DMS 273 treated with DMSO at 0.1 percent for 48 hours (cell line): ENCODE measurements at regions not wholly inside any gene's neighbourhood (a gene's known extent, or its start where the extent isn't known, plus 50 kb on each side); places are given as distances from the start of the nearest gene placed in this dataset.
"Not testable (repeated sequence)": the region's sequence is repeated elsewhere in the genome, so short reads cannot be mapped to it uniquely, and the experiment has no call there.

Experiments
- DNase-seq: peaks from one replicate; lab custom pipeline; 2025; lab: John Stamatoyannopoulos, UW

DNA sequence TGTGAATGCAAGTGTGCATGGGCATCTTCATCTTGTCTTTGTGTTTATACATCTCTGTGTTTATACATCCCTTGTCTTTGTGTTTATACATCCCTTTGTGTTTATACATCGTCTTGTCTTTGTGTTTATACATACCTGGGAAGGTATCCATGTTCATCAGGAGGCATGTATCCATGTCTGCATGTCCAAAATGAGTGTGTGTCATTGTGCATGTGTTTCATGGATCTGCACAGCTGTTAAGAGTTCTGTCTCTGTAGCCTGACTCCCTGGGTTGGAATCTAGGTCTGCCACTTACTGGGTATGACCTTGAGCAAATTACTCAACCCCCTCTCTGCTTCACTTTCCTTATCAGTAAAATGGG is 50.1 kb upstream of the SIRPA start:
- DNase-seq = no peak

DNA sequence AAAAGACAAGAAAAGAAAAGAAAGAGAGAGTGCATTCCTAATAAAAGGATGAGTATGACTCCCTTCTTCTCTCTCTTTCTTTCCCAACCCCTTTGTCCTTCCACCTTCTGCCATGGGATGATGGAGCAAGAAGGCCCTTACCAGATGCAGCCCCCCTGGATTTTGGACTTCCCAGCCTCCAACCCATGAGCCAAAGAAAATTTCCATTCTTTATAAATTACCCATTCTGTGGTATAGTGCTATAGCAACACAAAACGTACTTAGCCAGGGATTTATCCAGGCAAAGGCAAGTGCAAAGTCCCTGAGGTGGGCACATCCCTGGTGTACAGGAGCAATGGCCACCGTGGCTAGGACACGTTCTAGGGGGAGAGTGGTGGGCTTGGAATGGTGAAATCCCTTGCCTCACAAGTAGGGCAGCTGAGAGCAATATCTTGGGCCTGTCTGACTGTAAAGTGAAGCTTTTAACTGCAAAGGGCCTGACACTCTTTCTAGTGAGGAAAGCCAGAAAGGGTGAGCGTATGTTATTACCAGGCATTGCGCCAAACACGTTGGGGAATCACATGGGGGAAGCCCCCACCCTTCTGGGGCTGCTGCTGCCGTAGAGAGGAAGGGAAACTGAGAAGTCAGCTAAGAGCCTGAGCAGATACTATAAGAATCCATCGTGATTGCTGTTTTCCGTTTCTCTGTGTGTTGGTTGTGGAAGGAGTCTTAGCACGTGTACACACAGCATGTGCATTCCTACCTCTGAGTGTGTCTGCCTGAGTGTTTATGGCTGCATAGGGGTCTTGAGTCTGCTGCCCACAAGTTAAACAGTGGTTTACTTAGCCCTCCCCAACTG is 50.7 kb upstream of the SIRPA start:
- DNase-seq = peak; percentile 41

DNA sequence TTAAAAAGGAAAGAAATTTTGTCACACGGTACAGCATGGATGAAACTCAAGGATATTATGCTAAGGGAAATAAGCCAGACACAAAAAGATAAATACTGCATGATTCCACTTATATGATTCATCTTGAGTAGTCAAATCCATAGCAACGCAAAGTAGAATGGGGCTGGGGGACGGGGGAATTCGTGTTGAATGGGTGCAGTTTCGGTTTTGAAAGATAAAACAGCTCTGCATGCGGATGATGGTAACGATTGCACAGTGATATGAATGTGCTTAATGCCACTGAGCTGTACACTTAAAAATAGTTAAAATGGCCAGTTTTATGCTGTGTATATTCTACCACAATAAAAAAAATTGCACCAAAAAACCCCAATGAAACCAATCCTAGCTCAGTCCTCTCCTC is 52.9 kb upstream of the SIRPA start:
- no peak for DNase-seq

DNA sequence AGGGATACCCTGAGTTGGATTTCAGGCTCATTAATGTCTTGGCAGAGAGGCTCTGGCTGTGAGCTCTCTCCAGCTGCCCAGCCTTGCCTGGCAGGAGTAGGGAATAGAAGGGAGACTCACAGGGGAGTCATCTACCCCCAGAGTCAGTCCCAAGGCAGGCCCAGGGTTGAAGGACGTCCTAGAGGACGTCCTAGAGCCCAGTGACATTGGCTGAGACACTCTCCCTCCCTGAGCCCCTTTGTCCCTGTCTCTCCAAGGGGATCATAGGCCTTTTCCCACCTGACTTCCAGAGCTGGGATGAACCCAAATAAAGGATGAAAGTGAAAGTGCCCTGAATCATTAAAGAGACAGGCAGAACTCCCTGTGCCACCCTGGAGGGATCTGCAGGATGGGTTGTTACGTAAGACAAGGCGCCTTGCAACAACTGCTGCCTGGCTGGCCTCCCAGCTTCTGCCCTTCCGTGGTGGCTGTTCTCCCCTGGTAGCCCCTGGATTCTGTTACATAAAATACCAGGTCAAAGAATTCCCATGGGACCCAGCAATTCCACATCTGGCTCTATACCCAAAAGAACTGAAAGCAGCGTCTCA is 53.6 kb upstream of the SIRPA start:
- no peak for DNase-seq

DNA sequence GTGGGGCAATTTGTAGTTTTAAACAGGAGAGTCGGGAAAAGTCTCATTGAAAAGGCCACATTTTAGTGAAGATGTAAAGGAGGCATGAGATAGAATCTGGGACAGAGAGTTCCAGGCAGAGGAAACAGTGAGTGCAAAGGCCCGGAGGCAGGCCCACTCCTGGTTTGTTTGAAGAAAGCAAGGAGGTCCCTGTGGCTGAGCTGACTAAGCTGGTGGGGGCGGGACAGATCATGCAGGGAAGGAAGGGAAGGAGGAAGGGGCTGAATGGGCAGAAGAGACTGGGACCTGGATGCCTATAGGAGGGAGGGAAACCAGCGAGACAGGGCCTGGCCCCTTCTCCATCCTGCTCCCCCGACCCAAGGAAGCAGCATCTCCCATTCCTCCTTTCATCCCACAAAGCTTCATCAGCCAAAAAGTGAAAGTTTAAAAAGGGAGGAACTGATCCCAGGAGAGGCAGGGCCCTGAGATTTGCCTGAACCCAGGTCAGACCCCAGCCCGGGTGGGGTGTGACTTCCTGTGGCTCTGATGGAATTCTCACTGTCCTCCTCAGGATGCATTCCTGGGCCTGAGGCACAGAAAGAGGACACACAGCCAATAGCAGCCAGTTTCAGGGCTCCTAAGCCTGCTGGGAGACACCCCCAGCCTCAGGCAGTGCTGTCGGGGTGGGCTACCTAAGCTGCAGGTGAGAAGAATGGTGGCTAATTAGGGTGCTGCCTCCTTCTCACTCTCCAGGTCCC is 54.2 kb upstream of the SIRPA start:
- no peak for DNase-seq

DNA sequence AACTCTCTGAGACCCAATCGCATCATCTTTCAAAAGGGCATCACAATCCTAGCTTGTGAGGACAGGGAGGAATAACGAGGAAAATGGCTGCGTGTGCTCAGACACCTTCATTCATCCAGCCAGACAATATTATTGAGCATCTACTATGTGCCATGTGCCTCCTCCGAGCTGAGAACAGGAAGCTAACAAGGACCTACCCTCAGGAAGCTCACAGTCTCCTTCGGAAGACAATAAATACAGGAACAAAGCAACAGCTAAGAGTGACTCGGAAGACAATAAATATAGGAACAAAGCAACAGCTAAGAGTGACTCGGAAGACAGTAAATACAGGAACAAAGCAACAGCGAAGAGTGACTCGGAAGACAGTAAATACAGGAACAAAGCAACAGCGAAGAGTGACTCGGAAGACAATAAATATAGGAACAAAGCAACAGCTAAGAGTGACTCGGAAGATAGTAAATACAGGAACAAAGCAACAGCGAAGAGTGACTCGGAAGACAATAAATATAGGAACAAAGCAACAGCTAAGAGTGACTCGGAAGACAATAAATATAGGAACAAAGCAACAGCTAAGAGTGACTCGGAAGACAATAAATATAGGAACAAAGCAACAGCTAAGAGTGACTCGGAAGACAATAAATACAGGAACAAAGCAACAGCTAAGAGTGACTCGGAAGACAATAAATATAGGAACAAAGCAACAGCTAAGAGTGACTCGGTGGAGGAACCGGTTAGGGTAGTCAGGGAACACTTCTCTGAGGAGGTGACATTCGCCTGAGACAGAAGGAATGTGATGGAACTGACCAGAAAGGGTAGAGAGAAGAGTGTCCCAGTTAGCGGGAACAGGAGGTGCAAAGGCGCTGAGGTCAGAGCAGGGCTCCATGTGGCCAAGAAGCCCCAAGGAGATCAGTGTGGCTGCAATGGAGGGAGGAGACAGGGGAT is 55.6 kb upstream of the SIRPA start:
- DNase-seq = not testable (repeated sequence)

DNA sequence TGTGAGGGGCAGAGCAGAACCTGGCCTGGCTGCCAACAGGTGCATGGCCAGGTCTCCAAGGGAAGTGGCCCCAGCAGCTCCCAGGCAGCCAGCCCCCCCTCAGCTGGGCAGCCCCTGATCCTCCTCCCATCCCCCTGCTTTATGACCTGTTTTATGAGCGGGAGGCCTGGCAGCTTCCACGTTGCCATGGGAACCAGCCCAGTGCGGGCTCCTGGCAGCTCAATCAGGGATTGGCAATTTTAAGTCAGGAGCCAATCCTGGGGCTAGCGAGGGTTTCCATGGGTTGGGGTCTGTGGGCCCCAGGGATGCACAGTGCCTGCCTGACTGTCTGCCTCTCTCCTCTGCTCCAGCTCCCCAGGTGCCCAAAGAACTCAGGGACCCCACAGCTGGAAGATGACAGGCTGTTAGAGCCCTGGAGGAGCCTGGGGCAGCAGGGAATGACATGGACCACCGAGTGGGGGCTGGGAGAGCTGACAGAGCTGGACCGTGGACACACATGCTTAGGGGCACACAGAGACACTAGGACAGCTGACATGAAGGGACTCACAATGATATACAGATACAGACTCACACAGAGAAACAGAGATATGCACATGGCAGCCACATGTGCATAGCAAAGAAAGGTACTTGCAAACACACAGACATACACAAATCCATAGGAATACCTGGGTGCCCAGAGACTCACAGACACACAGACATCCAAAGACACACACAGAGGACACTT is 56.5 kb upstream of the SIRPA start:
- no peak for DNase-seq

DNA sequence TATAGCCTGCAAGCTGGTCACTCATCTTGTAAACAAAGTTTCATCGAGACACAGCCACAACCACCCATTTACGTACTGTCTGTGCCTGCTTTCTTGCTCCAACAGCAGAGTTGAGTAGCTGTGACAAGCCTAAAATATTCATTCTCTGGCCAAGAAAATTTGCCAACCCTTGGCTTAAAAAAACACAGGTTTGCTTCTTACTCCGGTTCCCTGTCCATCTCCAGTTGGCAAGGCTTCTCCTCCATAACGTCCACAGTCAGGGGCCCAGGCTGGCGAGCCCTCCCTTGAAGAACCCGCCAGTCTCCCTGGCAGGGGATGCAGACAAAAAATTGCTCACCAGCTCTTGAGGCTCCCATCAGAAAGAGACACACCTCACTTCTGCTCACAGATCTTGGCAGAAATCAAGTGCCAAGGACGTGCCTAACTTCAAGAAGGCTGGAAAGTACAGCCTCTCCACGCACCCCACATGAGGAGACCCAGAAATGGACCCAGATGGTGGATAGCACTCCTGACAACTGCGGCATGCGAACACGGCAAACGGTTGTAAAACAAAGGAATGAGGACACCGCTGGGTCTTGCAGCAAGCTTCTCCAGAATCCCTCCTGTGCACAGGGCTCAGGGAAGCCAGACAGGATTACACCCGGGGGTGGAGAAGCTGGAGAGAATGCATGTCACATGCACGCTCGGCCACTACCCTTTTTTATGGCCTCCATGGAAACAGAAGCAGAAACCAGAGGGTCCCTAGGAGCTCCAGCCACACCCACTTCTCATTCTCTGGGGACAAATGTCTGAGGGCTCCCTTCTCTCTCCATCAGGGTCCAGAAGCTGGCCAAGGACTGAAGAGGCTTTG is 59.8 kb upstream of the SIRPA start:
- DNase-seq = no peak

DNA sequence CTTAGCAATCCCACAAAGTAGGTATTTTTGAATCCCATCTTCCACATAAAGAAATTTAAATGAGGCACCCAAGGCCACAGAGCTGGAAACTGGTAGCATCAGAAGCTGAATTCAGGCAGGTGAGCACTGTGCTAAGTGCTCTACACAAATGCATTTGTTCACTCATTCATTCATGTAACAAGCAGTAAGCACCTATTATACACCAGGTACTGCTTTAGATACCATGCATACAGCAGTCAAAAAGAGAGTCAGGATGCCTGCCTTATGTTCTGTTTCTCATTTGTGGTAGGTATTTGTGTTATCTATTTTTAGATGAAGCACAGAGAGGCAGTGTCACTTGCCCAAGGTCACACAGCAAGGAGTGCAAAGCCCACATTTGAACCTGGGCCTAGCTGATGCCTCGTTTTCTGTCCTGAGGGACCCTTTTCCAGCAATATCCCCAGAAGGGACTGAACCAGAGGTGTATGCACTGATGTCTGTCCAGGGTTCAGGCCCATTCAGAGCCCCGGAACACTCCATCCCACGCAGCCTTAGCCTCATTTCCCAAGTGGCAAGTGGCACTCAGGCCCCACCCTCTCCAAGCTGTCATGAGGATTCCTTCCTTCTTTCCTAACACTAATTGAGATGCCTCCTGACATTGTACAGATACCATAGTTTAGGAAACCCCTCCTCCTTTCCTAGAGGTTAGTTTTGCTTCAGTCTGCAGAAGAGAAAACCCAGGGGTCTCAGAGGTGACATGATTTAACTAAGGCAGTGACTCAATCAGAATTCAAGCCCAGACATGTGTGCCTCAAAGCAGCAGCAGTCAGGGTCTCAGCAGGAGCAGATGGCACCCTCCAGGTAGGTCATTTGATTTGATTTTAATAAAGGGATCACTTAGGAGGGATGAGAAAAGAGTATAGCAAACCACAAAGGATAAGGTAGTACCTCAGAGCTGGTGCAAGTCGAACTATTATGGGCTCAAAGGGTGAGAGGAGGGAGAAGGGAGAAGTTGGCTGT is 61.2 kb upstream of the SIRPA start:
- no peak for DNase-seq

DNA sequence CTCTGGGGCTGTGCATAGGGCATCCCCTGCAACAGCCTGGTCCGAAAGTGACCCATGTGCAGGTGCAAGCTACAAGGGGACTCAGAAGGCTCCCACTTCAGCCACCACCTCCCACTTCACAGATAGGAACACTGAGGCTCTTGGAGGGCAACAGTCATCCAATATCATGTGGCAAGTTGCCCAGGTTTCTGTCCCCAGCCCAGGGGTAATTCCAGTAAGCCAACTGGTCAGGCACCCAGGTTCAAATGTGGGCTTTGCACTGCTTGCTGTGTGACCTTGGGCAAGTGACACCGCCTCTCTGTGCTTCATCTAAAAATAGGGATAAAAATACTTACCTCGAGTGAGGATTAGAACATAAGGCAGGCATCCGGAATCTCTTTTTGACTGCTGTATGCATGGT is 62.0 kb upstream of the SIRPA start:
- no peak for DNase-seq

DNA sequence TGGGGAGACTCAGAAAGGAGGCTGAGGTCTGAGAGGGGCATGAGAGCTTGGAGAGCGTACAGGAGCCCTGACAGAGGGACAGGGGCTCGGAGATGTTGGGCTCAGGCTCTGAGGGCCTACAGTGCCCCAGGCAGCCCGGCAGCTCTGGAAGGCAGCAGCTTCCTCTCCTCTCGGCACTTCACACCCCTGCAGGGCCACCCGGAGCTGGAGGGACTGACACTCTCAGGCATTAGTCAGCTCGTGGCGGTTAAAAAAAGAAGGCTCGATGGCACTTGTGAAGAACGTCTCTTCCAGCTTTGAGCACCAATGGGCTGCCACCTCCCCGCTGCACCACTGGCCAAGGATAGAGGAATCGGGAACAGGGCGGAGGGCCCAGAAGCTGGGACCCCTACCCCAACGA is 62.6 kb upstream of the SIRPA start:
- no peak for DNase-seq

DNA sequence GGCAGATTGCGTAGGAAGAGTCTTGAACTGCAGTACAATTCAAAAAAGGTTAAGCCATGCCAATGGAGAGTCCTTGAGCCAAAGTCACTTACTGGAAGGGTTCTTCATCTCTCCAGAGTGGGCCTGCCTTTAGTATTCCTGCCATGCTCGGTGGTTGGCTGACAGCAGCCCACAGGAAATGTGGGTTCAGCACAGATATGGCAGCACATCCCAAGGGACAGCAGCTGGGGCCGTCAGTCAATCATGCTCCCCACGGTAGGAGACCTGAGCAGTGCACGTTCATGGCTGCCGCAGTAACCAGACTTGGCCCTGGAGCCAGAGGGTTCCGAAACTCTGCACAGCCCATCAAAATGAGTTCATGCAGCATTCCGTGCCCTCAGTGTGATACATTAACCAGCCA is 63.6 kb upstream of the SIRPA start:
- no peak for DNase-seq

DNA sequence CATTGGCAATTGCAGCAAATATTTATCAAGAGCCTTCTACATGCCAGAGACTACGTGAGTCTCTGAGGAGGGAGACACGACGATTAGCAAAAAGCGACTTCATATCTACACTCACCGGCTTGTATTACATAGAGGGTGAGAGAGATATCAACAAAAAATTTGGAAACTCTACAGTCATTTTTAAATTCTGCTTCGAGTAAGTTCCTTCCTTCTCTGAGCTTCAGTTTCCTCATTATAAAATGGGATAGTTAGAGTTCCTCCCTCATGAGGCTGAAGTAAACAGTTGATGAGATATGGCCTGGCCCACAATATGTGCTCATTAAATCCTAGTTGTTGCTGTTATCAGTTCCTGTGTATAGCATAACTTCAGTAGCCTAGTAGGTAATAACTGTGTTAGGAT is 64.1 kb upstream of the SIRPA start:
- DNase-seq = no peak

DNA sequence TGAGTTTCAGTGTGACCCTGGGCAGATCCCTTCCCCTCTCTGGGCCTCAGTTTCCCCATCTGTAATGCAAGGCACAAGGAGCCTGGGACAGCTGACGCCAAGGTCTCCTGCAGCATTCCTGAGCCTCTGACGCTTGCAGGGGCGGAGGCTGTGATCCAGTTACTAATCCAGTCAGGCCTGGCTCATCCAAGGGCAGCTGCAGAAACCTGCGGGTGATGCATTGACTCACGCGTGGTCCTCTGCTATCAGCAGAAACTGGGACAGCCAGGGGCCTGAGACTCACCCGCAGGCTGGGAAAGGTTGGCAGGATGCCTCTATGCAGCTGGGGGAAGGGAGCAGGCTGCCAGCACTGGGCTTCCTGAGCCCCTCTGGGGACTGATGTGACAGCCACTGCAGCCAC is 65.0 kb upstream of the SIRPA start:
- no peak for DNase-seq

DNA sequence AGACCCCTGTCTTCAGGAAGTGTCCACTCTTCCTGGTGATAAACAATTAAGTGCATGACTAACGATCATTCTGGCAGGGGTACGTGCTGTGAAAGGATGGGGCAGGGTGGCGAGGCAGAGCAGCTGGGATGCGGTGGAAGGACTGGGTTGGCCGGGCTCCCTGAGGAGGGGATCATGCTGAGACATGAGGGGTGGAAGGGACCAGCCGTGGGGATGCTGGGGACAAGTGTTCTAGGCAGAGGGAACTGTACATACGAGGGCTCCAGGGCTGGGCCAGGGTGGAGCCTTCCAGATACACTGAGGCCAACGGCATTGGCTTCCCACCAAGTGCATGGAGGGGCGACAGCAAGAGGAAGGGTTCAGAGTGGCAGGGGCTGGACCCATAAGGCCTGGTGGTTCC is 65.7 kb upstream of the SIRPA start:
- no peak for DNase-seq

DNA sequence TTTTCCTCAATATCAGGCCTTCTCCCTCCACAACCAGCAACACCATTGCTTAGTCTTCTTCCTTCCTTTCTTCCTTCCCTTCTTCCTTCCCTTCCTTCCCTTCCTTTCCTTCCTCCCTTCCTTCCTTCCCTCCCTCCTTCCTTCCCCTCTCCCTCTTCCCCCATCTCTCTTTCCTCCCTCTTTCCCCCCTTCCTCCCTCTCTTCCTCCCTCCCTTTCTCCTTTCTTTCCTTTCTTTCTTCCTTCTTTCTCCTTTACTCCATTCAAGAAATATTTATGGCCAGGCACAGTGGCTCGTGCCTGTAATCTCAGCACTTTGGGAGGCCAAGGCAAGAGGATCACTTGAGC is 66.4 kb upstream of the SIRPA start:
- no peak for DNase-seq

DNA sequence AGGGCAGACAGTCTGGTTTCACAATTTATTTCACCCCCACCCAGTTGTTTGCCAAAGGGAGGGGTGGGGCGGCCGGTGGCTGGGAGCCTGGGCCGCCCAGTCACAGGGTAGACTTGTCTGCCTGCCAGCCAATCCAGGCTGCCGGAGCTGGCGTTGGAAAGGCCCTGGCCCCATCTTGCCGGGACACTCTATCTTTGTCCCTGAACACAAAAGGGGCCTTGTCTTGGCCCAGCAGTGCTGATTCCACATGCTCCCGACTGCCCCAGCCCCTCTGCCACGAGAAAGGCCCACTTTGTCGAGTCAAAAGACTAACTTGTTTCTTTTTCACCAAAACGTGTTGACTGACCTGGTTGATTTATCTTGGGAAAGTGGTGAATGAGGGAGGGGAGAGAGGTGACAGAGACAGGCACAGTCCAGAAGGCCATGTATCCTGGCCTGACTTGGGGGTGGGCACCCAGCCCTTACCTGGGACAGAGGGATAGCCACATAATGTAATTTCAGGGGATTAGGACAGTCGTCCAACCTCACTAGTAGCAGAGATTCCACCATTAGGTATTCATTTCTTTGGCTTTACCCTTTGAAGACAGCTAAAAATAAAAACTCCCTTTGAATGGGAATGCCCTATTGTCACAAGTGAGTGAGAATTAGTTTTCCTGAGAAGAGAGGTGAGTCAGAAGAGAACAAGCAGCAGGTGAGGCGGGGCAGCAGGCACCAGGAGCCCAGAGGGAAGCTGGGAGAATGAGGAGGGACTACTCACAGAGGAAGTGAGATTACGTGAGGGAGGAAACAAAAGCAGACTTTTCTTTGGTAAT is 67.0 kb upstream of the SIRPA start:
- DNase-seq = no peak

DNA sequence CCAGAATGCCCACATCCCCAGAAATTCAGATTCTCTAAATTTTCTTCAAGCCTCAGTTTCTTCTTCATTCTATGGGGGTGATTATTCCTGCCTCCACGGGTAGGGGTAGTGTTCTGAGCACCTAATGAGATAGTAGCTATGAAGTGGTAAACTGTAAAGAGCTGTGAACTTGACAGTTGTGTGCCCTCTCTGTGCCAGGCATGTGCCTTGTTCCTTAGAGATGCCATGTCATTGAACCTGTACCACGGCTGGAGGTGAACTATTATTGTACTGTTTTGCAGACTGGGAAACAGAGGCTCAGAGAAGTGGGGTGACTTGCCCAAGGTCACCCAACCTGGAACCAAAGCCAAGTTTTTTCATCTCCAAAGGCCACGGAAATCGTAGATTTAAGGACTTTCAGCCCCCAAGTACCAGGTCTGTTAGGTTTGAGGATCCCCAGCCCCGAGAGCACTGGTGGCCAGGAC is 67.7 kb upstream of the SIRPA start:
- no peak for DNase-seq
